SK-N-SH (cell line): ENCODE measurements at regions not wholly inside any gene's neighbourhood (a gene's known extent, or its start where the extent isn't known, plus 50 kb on each side); places are given as distances from the start of the nearest gene placed in this dataset.

ENCODE experiments used
- CTCF ChIA-PET: fragments of 300-600, 350-600 bp; formaldehyde crosslinking; extraction: SDS; loops from one replicate; lab custom pipeline; 2021; lab: Yijun Ruan, JAX
- POLR2A ChIA-PET: fragments of 350-600 bp; sonication (Branson Sonifier 250); formaldehyde crosslinking; extraction: SDS; loops from one replicate; lab custom pipeline; 2020; ENCODE audit warnings: antibody characterized with exemption, inconsistent platforms; lab: Yijun Ruan, JAX
- DNase-seq: peaks from one replicate; pipeline ENCODE4 v3.0.0; 2012
- H2AFZ ChIP-seq: fragments of 200-600 bp; sonication (generic); 2 replicates; pipeline ENCODE4 v1.8.1; 2016; ENCODE audit warnings: antibody characterized with exemption, mild to moderate bottlenecking, low read depth
- H3F3A ChIP-seq: fragments of 200-600 bp; sonication (generic); replicated peaks from 2 replicates; pipeline ENCODE3; 2016; ENCODE audit warnings: antibody characterized with exemption, mild to moderate bottlenecking; ENCODE audit not compliant: insufficient read depth
- H3K27ac ChIP-seq, 2 experiments: fragments of 200-500 bp in 1 of 2; fragments of 200-600 bp in 1 of 2; sonication (Bioruptor generic) in 1 of 2; sonication (generic), shearing (Covaris generic) in 1 of 2; 2 replicates each; pipeline versions ENCODE4 v1.5.1 to v1.6.1; 2014 to 2016; ENCODE audit warnings: low read depth in 2 of 2, inconsistent platforms in 1 of 2, low read length in 1 of 2, mild to moderate bottlenecking in 1 of 2, mixed read lengths in 1 of 2
- H3K27me3 ChIP-seq: fragments of 200-600 bp; sonication (generic), shearing (Covaris generic); 2 replicates; pipeline ENCODE4 v1.6.1; 2016; ENCODE audit warnings: mixed run types; ENCODE audit not compliant: insufficient read depth
- H3K36me3 ChIP-seq, 2 experiments: fragments of 200-500 bp in 1 of 2; fragments of 200-600 bp in 1 of 2; sonication (Bioruptor generic) in 1 of 2; sonication (generic) in 1 of 2; replicated peaks in 1 of 2; 2 replicates each; pipeline versions ENCODE3 to v1.5.1; 2014 to 2016; ENCODE audit warnings: low read length in 1 of 2, mild to moderate bottlenecking in 1 of 2; ENCODE audit not compliant: insufficient read depth in 2 of 2, control insufficient read depth in 1 of 2
- H3K4me1 ChIP-seq, 2 experiments: fragments of 200-500 bp in 1 of 2; fragments of 200-600 bp in 1 of 2; sonication (Bioruptor generic) in 1 of 2; sonication (generic), shearing (Covaris generic) in 1 of 2; 2 replicates each; pipeline versions ENCODE4 v1.5.1 to v1.6.1; 2014 to 2016; ENCODE audit warnings: low read depth in 1 of 2, low read length in 1 of 2, mixed run types in 1 of 2; ENCODE audit not compliant: insufficient read depth in 2 of 2, control insufficient read depth in 1 of 2
- H3K4me2 ChIP-seq: fragments of 200-600 bp; sonication (generic), shearing (Covaris generic); 2 replicates; pipeline ENCODE4 v1.6.1; 2017; ENCODE audit warnings: mixed run types
- H3K4me3 ChIP-seq, 2 experiments: fragments of 200-500 bp in 1 of 2; fragments of 200-600 bp in 1 of 2; sonication (Bioruptor generic) in 1 of 2; sonication (generic), shearing (Covaris generic) in 1 of 2; 2 replicates each; pipeline versions ENCODE4 v1.5.1 to v1.8.1; 2014 to 2016; ENCODE audit warnings: low read depth in 2 of 2, inconsistent platforms in 1 of 2, low read length in 1 of 2, mild to moderate bottlenecking in 1 of 2, mixed read lengths in 1 of 2, moderate library complexity in 1 of 2
- H3K79me2 ChIP-seq: fragments of 200-600 bp; sonication (generic); 2 replicates; pipeline ENCODE4 v1.8.1; 2017; ENCODE audit warnings: mild to moderate bottlenecking; ENCODE audit not compliant: insufficient read depth
- H3K9ac ChIP-seq: fragments of 200-600 bp; sonication (generic); 2 replicates; pipeline ENCODE4 v1.6.1; 2017; ENCODE audit warnings: mixed run types
- H3K9me2 ChIP-seq: fragments of 200-600 bp; sonication (generic); 2 replicates; pipeline ENCODE4 v1.6.1; 2017; ENCODE audit warnings: mixed run types
- H3K9me3 ChIP-seq: fragments of 200-600 bp; sonication (generic); 2 replicates; pipeline ENCODE4 v1.6.1; 2017; ENCODE audit warnings: mixed run types, mild to moderate bottlenecking, moderate library complexity
- H4K20me1 ChIP-seq: fragments of 200-600 bp; sonication (generic); 2 replicates; pipeline ENCODE4 v1.6.1; 2017; ENCODE audit warnings: mild to moderate bottlenecking, mixed run types; ENCODE audit not compliant: insufficient read depth
- CHD2 ChIP-seq: fragments of 150-350 bp; IDR thresholded peaks from 2 replicates; pipeline ENCODE4 v1.6.1; 2018; ENCODE audit warnings: low read length; ENCODE audit not compliant: partially characterized antibody
- CTCF ChIP-seq: fragments of 200-600 bp; sonication (generic); IDR thresholded peaks from 2 replicates; pipeline ENCODE4 v1.6.1; 2017; ENCODE audit warnings: antibody characterized with exemption, mild to moderate bottlenecking, moderate library complexity
- EP300 ChIP-seq, 2 experiments: IDR thresholded peaks; 2 replicates each; pipeline versions ENCODE4 v1.4.0 to v1.6.1; 2012; ENCODE audit warnings: borderline replicate concordance in 1 of 2, low read depth in 1 of 2, low read length in 1 of 2
- FOXJ3 ChIP-seq: sonication (generic); formaldehyde crosslinking; IDR thresholded peaks from 2 replicates; pipeline ENCODE4 v1.5.1; 2020; ENCODE audit warnings: mild to moderate bottlenecking, missing genetic modification reagents
- GABPA ChIP-seq: IDR thresholded peaks from 2 replicates; pipeline ENCODE4 v1.4.0; 2012; ENCODE audit warnings: low read depth, mild to moderate bottlenecking
- GATA2 ChIP-seq: sonication (generic); formaldehyde crosslinking; IDR thresholded peaks from 2 replicates; pipeline ENCODE4 v1.5.0; 2020; ENCODE audit warnings: mild to moderate bottlenecking, missing genetic modification reagents
- MAX ChIP-seq: IDR thresholded peaks from 2 replicates; pipeline ENCODE4 v1.4.0; 2012; ENCODE audit warnings: low read depth
- PBX3 ChIP-seq: IDR thresholded peaks from 2 replicates; pipeline ENCODE4; 2012
- REST ChIP-seq: IDR thresholded peaks from 2 replicates; pipeline ENCODE4 v1.6.1; 2012; ENCODE audit warnings: mild to moderate bottlenecking, low read depth, low read length, moderate library complexity
- RXRA ChIP-seq: IDR thresholded peaks from 2 replicates; pipeline ENCODE4 v1.4.0; 2012; ENCODE audit warnings: low read depth, mild to moderate bottlenecking, borderline replicate concordance
- TAF1 ChIP-seq: IDR thresholded peaks from 2 replicates; pipeline ENCODE4 v1.6.1; 2012; ENCODE audit warnings: low read depth, mild to moderate bottlenecking, low read length, moderate library complexity, borderline replicate concordance
- WGBS: methylation state at CpG from one replicate; pipeline ENCODE4 v1.1.6; 2017; ENCODE audit warnings: low lambda C conversion rate; 5-methylcytosine and 5-hydroxymethylcytosine counted together

- TF ChIP-seq REST (no peak), GABPA (no peak), MAX (no peak), FOXJ3 (CRISPR knock-in tag) (no peak), RXRA (no peak), GATA2 (CRISPR knock-in tag) (no peak), EP300 (IDR thresholded peaks at IDR 0.05; ENCODE audit: borderline replicate concordance in 1 of 2, low read depth in 1 of 2, low read length in 1 of 2) (no peak), PBX3 (no peak), CHD2 (no peak), CTCF (no peak), TAF1 (no peak)
- Histone ChIP-seq H3K4me2 (no peak overlapping the region), H2AFZ (no peak overlapping the region), H3K4me3 (no peak overlapping the region), H4K20me1 (no peaks in the 10 kb centered on the region), H3K9me3 (no peaks in the 10 kb centered on the region), H3K36me3 (no peaks in the 10 kb centered on the region), H3F3A (no peaks in the 10 kb centered on the region), H3K4me1 (no peaks in the 10 kb centered on the region), H3K27ac (no peak overlapping the region), H3K9ac (no peak overlapping the region), H3K79me2 (no peaks in the 10 kb centered on the region), H3K27me3 (no peaks in the 10 kb centered on the region), H3K9me2 (no peaks in the 10 kb centered on the region)
- DNase-seq = no peak
- ChIA-PET CTCF (no interaction called here), POLR2A (no interaction called here)
- WGBS = 10% methylated on average over 3 of the region's 3 CpGs
Observed at GRCh38 chr4:34973650-34974312, 1270.5 kb downstream of the ARAP2 start.
